ENCODE measurements at regions not wholly inside any gene's neighbourhood (a gene's known extent, or its start where the extent isn't known, plus 50 kb on each side); places are given as distances from the start of the nearest gene placed in this dataset.

DNA sequence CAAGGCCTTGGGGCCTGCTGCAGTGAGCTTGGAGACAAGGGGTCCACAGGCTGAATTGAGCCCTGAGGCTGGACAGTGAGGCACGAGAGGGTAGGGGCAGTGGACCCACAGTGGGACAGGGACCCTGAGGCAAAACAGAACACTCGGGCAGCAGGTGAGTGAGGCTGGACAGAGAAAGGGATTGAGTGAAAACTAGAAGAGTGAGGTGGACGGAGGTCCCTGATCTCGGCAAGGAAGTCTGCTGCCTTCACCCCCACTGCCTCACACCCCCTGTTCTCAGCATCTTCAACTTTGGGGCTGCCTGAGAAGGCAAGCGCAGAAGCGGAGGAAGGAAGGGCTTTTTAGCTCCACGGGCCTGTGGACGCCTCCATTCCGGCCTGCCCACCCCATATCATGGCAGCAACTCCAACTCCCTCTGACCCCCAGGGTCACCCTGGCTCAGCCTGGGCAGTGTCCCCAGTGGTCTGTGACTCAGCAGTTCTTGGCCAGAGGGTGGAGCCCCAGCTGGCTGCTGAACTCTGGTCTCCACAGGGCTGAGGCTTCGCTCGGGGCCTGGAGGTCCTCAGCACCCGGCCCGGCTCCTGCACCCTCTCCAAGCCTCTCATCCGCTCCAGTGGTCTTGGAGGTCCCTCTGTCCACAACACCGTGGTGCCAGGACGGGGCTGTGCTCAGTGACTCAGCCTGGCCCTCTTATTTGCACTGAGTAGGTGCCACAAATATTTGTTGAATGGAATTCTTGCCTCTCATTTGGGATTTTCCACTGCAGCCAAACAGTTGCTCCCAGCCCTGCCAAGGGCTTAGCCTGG lies 60.0 kb upstream of the EPS8L3 start:
- H3K36me3 Mint-ChIP-seq (ENCODE audit: low read depth), result no peaks in the 10 kb centered on the region
- TF ChIP-seq, protein P1, sequence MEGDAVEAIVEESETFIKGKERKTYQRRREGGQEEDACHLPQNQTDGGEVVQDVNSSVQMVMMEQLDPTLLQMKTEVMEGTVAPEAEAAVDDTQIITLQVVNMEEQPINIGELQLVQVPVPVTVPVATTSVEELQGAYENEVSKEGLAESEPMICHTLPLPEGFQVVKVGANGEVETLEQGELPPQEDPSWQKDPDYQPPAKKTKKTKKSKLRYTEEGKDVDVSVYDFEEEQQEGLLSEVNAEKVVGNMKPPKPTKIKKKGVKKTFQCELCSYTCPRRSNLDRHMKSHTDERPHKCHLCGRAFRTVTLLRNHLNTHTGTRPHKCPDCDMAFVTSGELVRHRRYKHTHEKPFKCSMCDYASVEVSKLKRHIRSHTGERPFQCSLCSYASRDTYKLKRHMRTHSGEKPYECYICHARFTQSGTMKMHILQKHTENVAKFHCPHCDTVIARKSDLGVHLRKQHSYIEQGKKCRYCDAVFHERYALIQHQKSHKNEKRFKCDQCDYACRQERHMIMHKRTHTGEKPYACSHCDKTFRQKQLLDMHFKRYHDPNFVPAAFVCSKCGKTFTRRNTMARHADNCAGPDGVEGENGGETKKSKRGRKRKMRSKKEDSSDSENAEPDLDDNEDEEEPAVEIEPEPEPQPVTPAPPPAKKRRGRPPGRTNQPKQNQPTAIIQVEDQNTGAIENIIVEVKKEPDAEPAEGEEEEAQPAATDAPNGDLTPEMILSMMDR (IDR thresholded peaks at IDR 0.05; ENCODE audit: unreplicated experiment in 3 of 3), result no peak
- H3K4me3 Mint-ChIP-seq, result no peak overlapping the region
- no peak overlapping the region for H3K27ac Mint-ChIP-seq
- no peaks in the 10 kb centered on the region for H3K9me3 Mint-ChIP-seq
- peaks cover 17% of the 10 kb centered on the region for H3K27me3 Mint-ChIP-seq (ENCODE audit: low read depth)
- H3K4me1 Mint-ChIP-seq, result peaks cover 28% of the 10 kb centered on the region

- Mint-ChIP-seq H3K27ac (no peak overlapping the region), H3K9me3 (no peaks in the 10 kb centered on the region), H3K36me3 (ENCODE audit: low read depth) (no peaks in the 10 kb centered on the region), H3K4me3 (no peak overlapping the region), H3K27me3 (ENCODE audit: low read depth) (peaks cover 14% of the 10 kb centered on the region), H3K4me1 (peaks cover 30% of the 10 kb centered on the region)
- TF ChIP-seq, protein P1 (IDR thresholded peaks at IDR 0.05; ENCODE audit: unreplicated experiment in 3 of 3), result no peak
Measured at GRCh38 chr1:109822749-109823542, 59.2 kb upstream of the EPS8L3 start.

GRCh38 chr1:109821831-109822745 lies 58.4 kb upstream of the EPS8L3 start:
- TF ChIP-seq, protein P1 (IDR thresholded peaks at IDR 0.05; ENCODE audit: unreplicated experiment in 3 of 3), result no peak
- Mint-ChIP-seq H3K36me3 (ENCODE audit: low read depth) (no peaks in the 10 kb centered on the region), H3K4me3 (no peak overlapping the region), H3K9me3 (no peaks in the 10 kb centered on the region), H3K4me1 (peaks cover 38% of the 10 kb centered on the region), H3K27me3 (ENCODE audit: low read depth) (peaks cover 14% of the 10 kb centered on the region), H3K27ac (peak overlapping the region in 1 of 3 experiments; percentile 29)

GRCh38 chr1:109821221-109821669 lies 57.5 kb upstream of the EPS8L3 start:
- H3K4me1 Mint-ChIP-seq, result peaks cover 46% of the 10 kb centered on the region
- no peak overlapping the region for H3K4me3 Mint-ChIP-seq
- no peaks in the 10 kb centered on the region for H3K36me3 Mint-ChIP-seq (ENCODE audit: low read depth)
- H3K27ac Mint-ChIP-seq, result no peak overlapping the region
- peaks cover 14% of the 10 kb centered on the region for H3K27me3 Mint-ChIP-seq (ENCODE audit: low read depth)
- TF ChIP-seq, protein P1 (IDR thresholded peaks at IDR 0.05; ENCODE audit: unreplicated experiment in 3 of 3), result no peak
- peaks cover 4% of the 10 kb centered on the region for H3K9me3 Mint-ChIP-seq

GRCh38 chr1:109819906-109820305 lies 56.2 kb upstream of the EPS8L3 start:
- Mint-ChIP-seq H3K36me3 (ENCODE audit: low read depth) (no peaks in the 10 kb centered on the region), H3K4me1 (peaks cover 48% of the 10 kb centered on the region), H3K4me3 (no peak overlapping the region), H3K27me3 (ENCODE audit: low read depth) (peaks cover 17% of the 10 kb centered on the region), H3K27ac (no peak overlapping the region), H3K9me3 (peaks cover 9% of the 10 kb centered on the region)
- TF ChIP-seq, protein P1 (IDR thresholded peaks at IDR 0.05; ENCODE audit: unreplicated experiment in 3 of 3), result no peak
